CD14-positive monocyte (primary cell): ENCODE measurements at regions not wholly inside any gene's neighbourhood (a gene's known extent, or its start where the extent isn't known, plus 50 kb on each side); places are given as distances from the start of the nearest gene placed in this dataset.

ENCODE experiments used
- DNase-seq, 3 donors: peaks; one replicate each; pipeline ENCODE4 v3.0.0-alpha.2; 2011 to 2022
- H2AFZ ChIP-seq: 2 replicates; pipeline ENCODE4 v1.6.0; 2012; ENCODE audit warnings: mild to moderate bottlenecking, low read depth, low read length, inconsistent platforms; ENCODE audit not compliant: insufficient read depth, poor library complexity, severe bottlenecking
- H3K27ac ChIP-seq, 2 donors: 1 replicate in 1 of 2; 2 replicates in 1 of 2; pipeline ENCODE4 v1.5.1; 2012 to 2013; ENCODE audit warnings: low read length in 2 of 2, control low read depth in 1 of 2, inconsistent platforms in 1 of 2, low read depth in 1 of 2, mild to moderate bottlenecking in 1 of 2
- H3K27me3 ChIP-seq, 2 donors: one replicate each; pipeline versions ENCODE4 v1.6.0 to v1.6.1; 2011 to 2013; ENCODE audit warnings: low read length in 2 of 2; ENCODE audit not compliant: control insufficient read depth in 2 of 2, insufficient read depth in 2 of 2
- H3K36me3 ChIP-seq, 2 donors: replicated peaks in 1 of 2; 1 replicate in 1 of 2; 2 replicates in 1 of 2; pipeline versions ENCODE4 v1.5.1 to v1.6.1; 2012 to 2013; ENCODE audit warnings: low read length in 2 of 2, control low read depth in 1 of 2, inconsistent platforms in 1 of 2, mild to moderate bottlenecking in 1 of 2; ENCODE audit not compliant: insufficient read depth in 2 of 2, control insufficient read depth in 1 of 2
- H3K4me1 ChIP-seq, 2 donors: 1 replicate in 1 of 2; 2 replicates in 1 of 2; pipeline versions ENCODE4 v1.5.1 to v1.6.1; 2012 to 2013; ENCODE audit warnings: low read length in 2 of 2, control low read depth in 1 of 2, inconsistent platforms in 1 of 2, mild to moderate bottlenecking in 1 of 2, moderate library complexity in 1 of 2; ENCODE audit not compliant: insufficient read depth in 2 of 2, control insufficient read depth in 1 of 2
- H3K4me2 ChIP-seq: replicated peaks from 2 replicates; pipeline ENCODE3; 2012; ENCODE audit warnings: low read length, moderate library complexity, mild to moderate bottlenecking; ENCODE audit not compliant: poor library complexity, severe bottlenecking; ENCODE audit errors: extremely low read depth
- H3K4me3 ChIP-seq, 3 experiments: fragments of 200-600 bp in 1 of 3; sonication (generic) in 1 of 3; replicated peaks in 1 of 3; 1 replicate in 2 of 3; 2 replicates in 1 of 3; pipeline ENCODE4 v1.5.1; 2011 to 2013; ENCODE audit warnings: low read length in 3 of 3, mild to moderate bottlenecking in 3 of 3, control low read depth in 2 of 3, low read depth in 2 of 3, inconsistent platforms in 1 of 3, moderate library complexity in 1 of 3
- H3K79me2 ChIP-seq: 2 replicates; pipeline ENCODE4 v1.6.0; 2012; ENCODE audit warnings: mild to moderate bottlenecking, control low read depth, inconsistent platforms, low read length, moderate library complexity; ENCODE audit not compliant: insufficient read depth
- H3K9ac ChIP-seq: 2 replicates; pipeline ENCODE4 v1.6.0; 2017; ENCODE audit warnings: low read length, mild to moderate bottlenecking; ENCODE audit not compliant: insufficient read depth, poor library complexity, severe bottlenecking
- H3K9me3 ChIP-seq, 2 donors: replicated peaks in 1 of 2; 1 replicate in 1 of 2; 2 replicates in 1 of 2; pipeline versions ENCODE4 v1.5.1 to v1.6.1; 2012 to 2013; ENCODE audit warnings: low read length in 2 of 2, control low read depth in 1 of 2; ENCODE audit not compliant: control insufficient read depth in 1 of 2, insufficient read depth in 1 of 2
- H4K20me1 ChIP-seq: 2 replicates; pipeline ENCODE4 v1.6.0; 2012; ENCODE audit warnings: mild to moderate bottlenecking, low read length, control low read depth, moderate library complexity; ENCODE audit not compliant: insufficient read depth
- H3K27ac Mint-ChIP-seq, 7 donors: one replicate each; pipeline ENCODE4 v1.8.0; 2020; ENCODE audit warnings: mild to moderate bottlenecking in 7 of 7, mixed read lengths in 7 of 7, moderate library complexity in 6 of 7, inconsistent platforms in 2 of 7
- H3K27me3 Mint-ChIP-seq, 3 donors: one replicate each; pipeline ENCODE4 v1.8.0; 2021 to 2022; ENCODE audit warnings: low read depth in 3 of 3, mild to moderate bottlenecking in 3 of 3, mixed read lengths in 3 of 3, moderate library complexity in 3 of 3, inconsistent platforms in 1 of 3
- H3K36me3 Mint-ChIP-seq, 2 donors: one replicate each; pipeline ENCODE4 v1.8.0; 2020; ENCODE audit warnings: mixed read lengths in 2 of 2, inconsistent platforms in 1 of 2, mild to moderate bottlenecking in 1 of 2
- H3K4me1 Mint-ChIP-seq: one replicate; pipeline ENCODE4 v1.8.0; 2020; ENCODE audit warnings: mild to moderate bottlenecking, mixed read lengths
- H3K4me3 Mint-ChIP-seq, 2 donors: one replicate each; pipeline ENCODE4 v1.8.0; 2020; ENCODE audit warnings: mild to moderate bottlenecking in 2 of 2, mixed read lengths in 2 of 2, moderate library complexity in 1 of 2
- H3K9me3 Mint-ChIP-seq, 7 donors: one replicate each; pipeline ENCODE4 v1.8.0; 2020 to 2022; ENCODE audit warnings: mixed read lengths in 7 of 7, mild to moderate bottlenecking in 6 of 7, moderate library complexity in 6 of 7, inconsistent platforms in 2 of 7
- CTCF ChIP-seq: fragments of 200-600 bp; IDR thresholded peaks from one replicate; pipeline ENCODE4 v1.8.0; 2022; ENCODE audit warnings: antibody characterized with exemption, mild to moderate bottlenecking
- WGBS: methylation state at CpG from one replicate; pipeline ENCODE4 v1.1.5; 2013; ENCODE audit warnings: missing lambda C conversion rate; ENCODE audit not compliant: insufficient coverage; 5-methylcytosine and 5-hydroxymethylcytosine counted together
- intact Hi-C, 2 donors: fragments of 100-400 bp; cut with micrococcal nuclease; formaldehyde crosslinking; loops; one replicate each; pipeline versions ENCODE4 v1.15.0 to v1.15.1; 2023

- Mint-ChIP-seq H3K4me3 (no peak overlapping the region), H3K4me1 (no peaks in the 10 kb centered on the region), H3K9me3 (peaks cover 0 to 8% (median 6%) of the 10 kb centered on the region in 7 donors), H3K27me3 (peaks cover 8 to 18% (median 9%) of the 10 kb centered on the region in 3 donors), H3K27ac (no peak overlapping the region), H3K36me3 (no peaks in the 10 kb centered on the region)
- TF ChIP-seq CTCF, result no peak
- H3K27me3 ChIP-seq, result peaks cover 16 to 24% of the 10 kb centered on the region in 2 donors
- H2AFZ ChIP-seq, result no peak overlapping the region
- no peaks in the 10 kb centered on the region for H3K4me1 ChIP-seq
- H3K36me3 ChIP-seq, result no peaks in the 10 kb centered on the region
- H3K4me3 ChIP-seq, result no peak overlapping the region
- DNase-seq, result no peak
- H3K4me2 ChIP-seq, result no peak overlapping the region
- H3K27ac ChIP-seq, result no peak overlapping the region
- H4K20me1 ChIP-seq, result no peaks in the 10 kb centered on the region
- intact Hi-C loops, result no loop called here
- no peaks in the 10 kb centered on the region for H3K79me2 ChIP-seq
- no CpG with 5 or more reads among the region's 1 CpG for WGBS
- peaks cover 0 to 2% of the 10 kb centered on the region in 2 donors for H3K9me3 ChIP-seq
- H3K9ac ChIP-seq, result no peak overlapping the region
These were observed 430.6 kb downstream of the MIAT start for GRCh38 chr22:27088026-27088425.

- intact Hi-C loops, result no loop called here
These were observed 431.9 kb downstream of the MIAT start for GRCh38 chr22:27089264-27089663.

More at GRCh38 chr22:27089264-27089663, 431.9 kb downstream of the MIAT start:
- Mint-ChIP-seq H3K4me3 (no peak overlapping the region), H3K27me3 (peaks cover 7 to 16% (median 9%) of the 10 kb centered on the region in 3 donors), H3K27ac (no peak overlapping the region), H3K36me3 (no peaks in the 10 kb centered on the region), H3K4me1 (no peaks in the 10 kb centered on the region), H3K9me3 (peaks cover 0 to 8% (median 6%) of the 10 kb centered on the region in 7 donors)
- DNase-seq, result no peak
- no peaks in the 10 kb centered on the region for H3K79me2 ChIP-seq
- H3K4me2 ChIP-seq, result no peak overlapping the region
- H3K36me3 ChIP-seq, result no peaks in the 10 kb centered on the region
- no peak overlapping the region for H2AFZ ChIP-seq
- peaks cover 0 to 2% of the 10 kb centered on the region in 2 donors for H3K9me3 ChIP-seq
- peaks cover 16 to 24% of the 10 kb centered on the region in 2 donors for H3K27me3 ChIP-seq
- 88% methylated on average over 1 of the region's 3 CpGs for WGBS
- no peak overlapping the region for H3K4me3 ChIP-seq
- no peak overlapping the region for H3K9ac ChIP-seq
- H3K4me1 ChIP-seq, result no peaks in the 10 kb centered on the region
- H4K20me1 ChIP-seq, result no peaks in the 10 kb centered on the region
- no peak for TF ChIP-seq CTCF
- no peak overlapping the region for H3K27ac ChIP-seq
